Endodermal cell (in vitro differentiated cells): ENCODE measurements at regions not wholly inside any gene's neighbourhood (a gene's known extent, or its start where the extent isn't known, plus 50 kb on each side); places are given as distances from the start of the nearest gene placed in this dataset.
A peak's percentile ranks its signal among the peaks of the same experiment; 100 is the strongest.

Experiments
- DNase-seq: peaks from one replicate; pipeline ENCODE4 v3.0.0-alpha.2; 2017
- H3K27ac ChIP-seq: 2 replicates; pipeline ENCODE4 v1.5.1; 2013; ENCODE audit warnings: mild to moderate bottlenecking, low read depth, low read length, moderate library complexity
- H3K27me3 ChIP-seq: 2 replicates; pipeline ENCODE4 v1.6.1; 2013; ENCODE audit warnings: mild to moderate bottlenecking, low read length, moderate library complexity; ENCODE audit not compliant: insufficient read depth, control insufficient read depth, poor library complexity, severe bottlenecking
- H3K36me3 ChIP-seq: 2 replicates; pipeline ENCODE4 v1.7.0; 2013; ENCODE audit warnings: mild to moderate bottlenecking, low read length, moderate library complexity; ENCODE audit not compliant: control insufficient read depth, insufficient read depth
- H3K4me1 ChIP-seq: one replicate; pipeline ENCODE4 v1.7.0; 2013; ENCODE audit warnings: low read length; ENCODE audit not compliant: control insufficient read depth, insufficient read depth
- H3K4me3 ChIP-seq: 2 replicates; pipeline ENCODE4 v1.5.1; 2013; ENCODE audit warnings: mild to moderate bottlenecking, low read length, moderate library complexity
- H3K9ac ChIP-seq: 2 replicates; pipeline ENCODE4 v1.6.1; 2013; ENCODE audit warnings: mild to moderate bottlenecking, low read length, moderate library complexity; ENCODE audit not compliant: poor library complexity, severe bottlenecking; ENCODE audit errors: extremely low read depth
- H3K9me3 ChIP-seq: 2 replicates; pipeline ENCODE4 v1.6.1; 2013; ENCODE audit warnings: mild to moderate bottlenecking, low read length, moderate library complexity; ENCODE audit not compliant: control insufficient read depth
- H3K27ac Mint-ChIP-seq: 2 replicates; pipeline ENCODE4 v1.8.0; 2020; ENCODE audit warnings: mixed read lengths
- H3K27me3 Mint-ChIP-seq: 2 replicates; pipeline ENCODE4 v1.8.0; 2021; ENCODE audit warnings: mild to moderate bottlenecking, mixed read lengths; ENCODE audit not compliant: insufficient read depth
- H3K36me3 Mint-ChIP-seq: 2 replicates; pipeline ENCODE4 v1.8.0; 2020; ENCODE audit warnings: low read depth, mixed read lengths
- H3K4me1 Mint-ChIP-seq: 2 replicates; pipeline ENCODE4 v1.8.0; 2020; ENCODE audit warnings: mixed read lengths
- H3K4me3 Mint-ChIP-seq: 2 replicates; pipeline ENCODE4 v1.8.0; 2020; ENCODE audit warnings: mild to moderate bottlenecking, moderate library complexity, mixed read lengths
- H3K9me3 Mint-ChIP-seq: 2 replicates; pipeline ENCODE4 v1.8.0; 2020; ENCODE audit warnings: mild to moderate bottlenecking, mixed read lengths
- CTCF ChIP-seq: fragments of 200-600 bp; sonication (generic); conservative IDR thresholded peaks from 2 replicates; pipeline ENCODE4 v1.5.0; 2021; ENCODE audit warnings: antibody characterized with exemption, mild to moderate bottlenecking
- WGBS, 2 experiments: methylation state at CpG; one replicate each; pipeline versions ENCODE4 v1.1.5 to v1.1.7; 2013; ENCODE audit warnings: missing lambda C conversion rate in 2 of 2, mixed read lengths in 1 of 2; ENCODE audit not compliant: insufficient coverage in 1 of 2, insufficient read length in 1 of 2; 5-methylcytosine and 5-hydroxymethylcytosine counted together

GRCh38 chr3:193884652-193885051 lies 251.3 kb upstream of the HES1 start:
- 89% methylated on average over 3 to 4 of the region's 4 CpGs for WGBS, 2 experiments
- no peaks in the 10 kb centered on the region for H3K36me3 ChIP-seq
- peaks cover 6% of the 10 kb centered on the region for H3K27me3 ChIP-seq
- H3K27ac Mint-ChIP-seq: no peak overlapping the region
- H3K9me3 ChIP-seq: no peaks in the 10 kb centered on the region
- H3K4me3 ChIP-seq: no peak overlapping the region
- TF ChIP-seq CTCF: no peak
- DNase-seq: no peak
- H3K27ac ChIP-seq: no peak overlapping the region
- H3K4me1 Mint-ChIP-seq: peaks cover 16% of the 10 kb centered on the region
- H3K4me1 ChIP-seq: peaks cover 3% of the 10 kb centered on the region
- no peak overlapping the region for H3K4me3 Mint-ChIP-seq
- no peak overlapping the region for H3K9ac ChIP-seq
- no peaks in the 10 kb centered on the region for H3K36me3 Mint-ChIP-seq
- peaks cover 1% of the 10 kb centered on the region for H3K9me3 Mint-ChIP-seq
- H3K27me3 Mint-ChIP-seq: peaks cover 8% of the 10 kb centered on the region

- Histone ChIP-seq H3K27ac (no peak overlapping the region), H3K9me3 (no peaks in the 10 kb centered on the region), H3K9ac (no peak overlapping the region), H3K36me3 (no peaks in the 10 kb centered on the region), H3K4me1 (peaks cover 3% of the 10 kb centered on the region), H3K4me3 (no peak overlapping the region), H3K27me3 (peaks cover 5% of the 10 kb centered on the region)
- Mint-ChIP-seq H3K36me3 (no peaks in the 10 kb centered on the region), H3K4me3 (no peak overlapping the region), H3K27me3 (peaks cover 8% of the 10 kb centered on the region), H3K27ac (no peak overlapping the region), H3K9me3 (peaks cover 1% of the 10 kb centered on the region), H3K4me1 (peaks cover 11% of the 10 kb centered on the region)
- 94 to 98% methylated on average over 6 of the region's 6 CpGs for WGBS, 2 experiments
- DNase-seq: no peak
- no peak for TF ChIP-seq CTCF
These were observed 250.1 kb upstream of the HES1 start for GRCh38 chr3:193885832-193886231.

- Mint-ChIP-seq H3K36me3 (no peaks in the 10 kb centered on the region), H3K27me3 (no peaks in the 10 kb centered on the region), H3K4me3 (no peak overlapping the region), H3K27ac (no peak overlapping the region), H3K4me1 (peaks cover 2% of the 10 kb centered on the region), H3K9me3 (peaks cover 8% of the 10 kb centered on the region)
- TF ChIP-seq CTCF: no peak
- Histone ChIP-seq H3K9me3 (no peaks in the 10 kb centered on the region), H3K27me3 (no peaks in the 10 kb centered on the region), H3K4me3 (no peak overlapping the region), H3K27ac (no peak overlapping the region), H3K4me1 (no peaks in the 10 kb centered on the region), H3K36me3 (no peaks in the 10 kb centered on the region), H3K9ac (no peak overlapping the region)
- peak; percentile 68 for DNase-seq
- WGBS, 2 experiments: 85 to 93% methylated on average over 7 to 11 of the region's 12 CpGs
These were observed 245.7 kb upstream of the HES1 start for GRCh38 chr3:193890016-193890897.
